ENCODE measurements at regions not wholly inside any gene's neighbourhood (a gene's known extent, or its start where the extent isn't known, plus 50 kb on each side); places are given as distances from the start of the nearest gene placed in this dataset.

DNA sequence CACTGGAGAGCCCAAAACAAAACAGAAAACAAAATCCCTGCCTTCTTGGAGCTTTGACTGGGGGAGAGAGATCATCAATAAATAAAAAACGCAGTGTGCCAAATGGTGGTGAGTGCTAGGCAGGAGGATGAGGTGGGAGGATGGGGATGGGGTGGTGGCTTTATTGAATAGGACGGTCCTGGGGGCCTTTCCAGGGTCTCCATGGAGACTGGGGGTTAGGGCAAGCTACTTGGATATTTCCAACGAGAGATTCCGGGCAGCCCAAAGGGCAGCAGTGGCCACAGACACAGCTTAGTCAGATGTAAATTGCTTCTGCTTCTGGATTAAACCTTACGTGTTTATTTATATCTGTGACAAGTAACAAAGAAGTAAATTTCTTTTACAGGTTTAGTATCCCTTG is 700.1 kb downstream of the QKI start:
- TF ChIP-seq, protein P1, sequence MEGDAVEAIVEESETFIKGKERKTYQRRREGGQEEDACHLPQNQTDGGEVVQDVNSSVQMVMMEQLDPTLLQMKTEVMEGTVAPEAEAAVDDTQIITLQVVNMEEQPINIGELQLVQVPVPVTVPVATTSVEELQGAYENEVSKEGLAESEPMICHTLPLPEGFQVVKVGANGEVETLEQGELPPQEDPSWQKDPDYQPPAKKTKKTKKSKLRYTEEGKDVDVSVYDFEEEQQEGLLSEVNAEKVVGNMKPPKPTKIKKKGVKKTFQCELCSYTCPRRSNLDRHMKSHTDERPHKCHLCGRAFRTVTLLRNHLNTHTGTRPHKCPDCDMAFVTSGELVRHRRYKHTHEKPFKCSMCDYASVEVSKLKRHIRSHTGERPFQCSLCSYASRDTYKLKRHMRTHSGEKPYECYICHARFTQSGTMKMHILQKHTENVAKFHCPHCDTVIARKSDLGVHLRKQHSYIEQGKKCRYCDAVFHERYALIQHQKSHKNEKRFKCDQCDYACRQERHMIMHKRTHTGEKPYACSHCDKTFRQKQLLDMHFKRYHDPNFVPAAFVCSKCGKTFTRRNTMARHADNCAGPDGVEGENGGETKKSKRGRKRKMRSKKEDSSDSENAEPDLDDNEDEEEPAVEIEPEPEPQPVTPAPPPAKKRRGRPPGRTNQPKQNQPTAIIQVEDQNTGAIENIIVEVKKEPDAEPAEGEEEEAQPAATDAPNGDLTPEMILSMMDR (conservative IDR thresholded peaks at IDR 0.05; ENCODE audit: low read depth, low read length): no peak
- TF ChIP-seq RAD21 (IDR thresholded peaks at IDR 0.05; ENCODE audit: low read length) (no peak), BHLHE40 (IDR thresholded peaks at IDR 0.05; ENCODE audit: low read depth, low read length) (no peak)

All from IMR-90 (cell line).